Lung (tissue), 11 donors: ENCODE measurements at regions not wholly inside any gene's neighbourhood (a gene's known extent, or its start where the extent isn't known, plus 50 kb on each side); places are given as distances from the start of the nearest gene placed in this dataset.

Experiments used
- ATAC-seq: fragments of 200-7000 bp; cut with Tn5 transposase; one replicate; pipeline ENCODE4 v1.9.1; 2020; ENCODE audit warnings: moderate number of reproducible peaks; ENCODE audit not compliant: insufficient read depth, low FRiP score
- DNase-seq, 3 donors: peaks; one replicate each; pipeline ENCODE4 v3.0.0-alpha.2; 2013 to 2017
- H3K27ac ChIP-seq, 2 donors: one replicate each; pipeline ENCODE4 v1.5.1; 2013; ENCODE audit warnings: mild to moderate bottlenecking in 2 of 2, moderate library complexity in 2 of 2, control low read depth in 1 of 2, inconsistent platforms in 1 of 2, low read depth in 1 of 2, low read length in 1 of 2
- H3K27me3 ChIP-seq, 3 donors: one replicate each; pipeline ENCODE4 v1.5.1; 2013; ENCODE audit warnings: low read length in 2 of 3; ENCODE audit not compliant: control insufficient read depth in 3 of 3, insufficient read depth in 3 of 3
- H3K36me3 ChIP-seq, 4 donors: one replicate each; pipeline ENCODE4 v1.5.1; 2013; ENCODE audit warnings: low read length in 4 of 4, mild to moderate bottlenecking in 1 of 4, moderate library complexity in 1 of 4; ENCODE audit not compliant: control insufficient read depth in 4 of 4, insufficient read depth in 4 of 4
- H3K4me1 ChIP-seq, 5 donors: one replicate each; pipeline ENCODE4 v1.5.1; 2013; ENCODE audit warnings: low read length in 5 of 5, mild to moderate bottlenecking in 2 of 5, moderate library complexity in 1 of 5; ENCODE audit not compliant: control insufficient read depth in 5 of 5, insufficient read depth in 5 of 5
- H3K4me3 ChIP-seq: one replicate; pipeline ENCODE4 v1.5.1; 2013; ENCODE audit warnings: mild to moderate bottlenecking, control low read depth, moderate library complexity
- H3K9ac ChIP-seq, 2 donors: one replicate each; pipeline ENCODE4 v1.5.1; 2013; ENCODE audit warnings: low read length in 2 of 2, control low read depth in 1 of 2; ENCODE audit not compliant: insufficient read depth in 1 of 2
- H3K9me3 ChIP-seq, 4 donors: one replicate each; pipeline ENCODE4 v1.5.1; 2013; ENCODE audit warnings: low read length in 3 of 4, mild to moderate bottlenecking in 1 of 4, moderate library complexity in 1 of 4; ENCODE audit not compliant: control insufficient read depth in 4 of 4, insufficient read depth in 3 of 4
- WGBS, 2 donors: extraction: QIAGEN DNeasy Blood & Tissue Kit; methylation state at CpG; one replicate each; pipeline ENCODE4 v1.1.7; 2013; 5-methylcytosine and 5-hydroxymethylcytosine counted together
- TF ChIP-seq, protein P1 (sequence below): IDR thresholded peaks from 2 replicates; pipeline ENCODE4 v1.5.1; 2012; ENCODE audit warnings: mild to moderate bottlenecking; ENCODE audit errors: control extremely low read depth, extremely low read depth
- donor health status: control.
- donor health status: control.
- donor health status: Bipolar disorder and iron deficiency.
- donor health status: healthy.
- donor health status: DM: yes; HTN: yes; CAD: no.

DNA sequence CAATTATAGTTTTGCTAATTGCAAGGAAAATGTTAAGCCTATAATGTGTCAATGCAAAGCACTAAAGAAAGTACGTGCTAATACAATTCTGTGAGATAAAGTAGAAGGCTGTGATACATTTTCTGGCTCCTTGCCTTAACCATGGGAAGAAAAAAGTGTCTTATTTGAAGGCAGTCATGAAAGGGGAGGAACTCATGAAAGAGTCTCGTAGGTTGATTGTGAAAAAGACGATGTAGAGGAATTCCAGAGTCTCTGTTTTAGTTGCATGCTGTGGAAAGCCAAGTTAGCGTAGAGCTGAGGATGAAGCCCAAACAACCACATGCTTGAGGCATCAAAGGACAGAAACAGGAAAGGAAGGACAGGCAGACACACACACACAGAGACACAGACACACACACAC, 214.1 kb downstream of the MEIS1 start:
- H3K9ac ChIP-seq: no peak overlapping the region
- no peaks in the 10 kb centered on the region for H3K27me3 ChIP-seq
- DNase-seq (peak in 2 of 3 donors; percentile 40 to 57), ATAC-seq (no peak)
- H3K4me3 ChIP-seq: no peak overlapping the region
- H3K36me3 ChIP-seq: no peaks in the 10 kb centered on the region
- 60 to 73% methylated on average over 4 of the region's 4 CpGs for WGBS, 2 donors
- TF ChIP-seq, protein P1, sequence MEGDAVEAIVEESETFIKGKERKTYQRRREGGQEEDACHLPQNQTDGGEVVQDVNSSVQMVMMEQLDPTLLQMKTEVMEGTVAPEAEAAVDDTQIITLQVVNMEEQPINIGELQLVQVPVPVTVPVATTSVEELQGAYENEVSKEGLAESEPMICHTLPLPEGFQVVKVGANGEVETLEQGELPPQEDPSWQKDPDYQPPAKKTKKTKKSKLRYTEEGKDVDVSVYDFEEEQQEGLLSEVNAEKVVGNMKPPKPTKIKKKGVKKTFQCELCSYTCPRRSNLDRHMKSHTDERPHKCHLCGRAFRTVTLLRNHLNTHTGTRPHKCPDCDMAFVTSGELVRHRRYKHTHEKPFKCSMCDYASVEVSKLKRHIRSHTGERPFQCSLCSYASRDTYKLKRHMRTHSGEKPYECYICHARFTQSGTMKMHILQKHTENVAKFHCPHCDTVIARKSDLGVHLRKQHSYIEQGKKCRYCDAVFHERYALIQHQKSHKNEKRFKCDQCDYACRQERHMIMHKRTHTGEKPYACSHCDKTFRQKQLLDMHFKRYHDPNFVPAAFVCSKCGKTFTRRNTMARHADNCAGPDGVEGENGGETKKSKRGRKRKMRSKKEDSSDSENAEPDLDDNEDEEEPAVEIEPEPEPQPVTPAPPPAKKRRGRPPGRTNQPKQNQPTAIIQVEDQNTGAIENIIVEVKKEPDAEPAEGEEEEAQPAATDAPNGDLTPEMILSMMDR: no peak
- H3K9me3 ChIP-seq: no peaks in the 10 kb centered on the region
- H3K4me1 ChIP-seq: peaks cover 0 to 4% (median 0%) of the 10 kb centered on the region in 5 donors
- no peak overlapping the region for H3K27ac ChIP-seq

DNA sequence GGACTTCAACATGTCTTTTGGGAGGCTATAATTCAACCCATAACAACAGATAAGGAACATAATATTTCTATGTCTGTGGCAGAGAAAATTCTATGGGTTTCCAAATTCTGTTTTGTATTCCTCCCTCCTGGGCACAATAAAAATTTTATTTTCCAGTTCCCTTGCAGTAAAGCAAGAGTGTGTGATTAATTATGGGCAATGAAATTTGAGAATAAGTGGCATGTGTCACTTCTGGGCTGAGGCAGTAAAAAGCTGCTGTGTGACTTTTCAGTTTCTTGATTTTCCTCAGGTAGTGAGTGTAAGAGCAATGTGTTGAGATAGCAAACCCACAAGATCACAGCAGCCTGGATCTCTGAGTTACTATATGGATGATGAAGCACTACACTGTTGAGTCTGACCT, 216.4 kb downstream of the MEIS1 start:
- no peak overlapping the region for H3K9ac ChIP-seq
- H3K9me3 ChIP-seq: no peaks in the 10 kb centered on the region
- H3K4me3 ChIP-seq: no peak overlapping the region
- no peaks in the 10 kb centered on the region for H3K27me3 ChIP-seq
- TF ChIP-seq, protein P1: no peak
- no peaks in the 10 kb centered on the region for H3K36me3 ChIP-seq
- peaks cover 0 to 4% (median 0%) of the 10 kb centered on the region in 5 donors for H3K4me1 ChIP-seq
- DNase-seq (no peak), ATAC-seq (no peak)
- no peak overlapping the region for H3K27ac ChIP-seq

DNA sequence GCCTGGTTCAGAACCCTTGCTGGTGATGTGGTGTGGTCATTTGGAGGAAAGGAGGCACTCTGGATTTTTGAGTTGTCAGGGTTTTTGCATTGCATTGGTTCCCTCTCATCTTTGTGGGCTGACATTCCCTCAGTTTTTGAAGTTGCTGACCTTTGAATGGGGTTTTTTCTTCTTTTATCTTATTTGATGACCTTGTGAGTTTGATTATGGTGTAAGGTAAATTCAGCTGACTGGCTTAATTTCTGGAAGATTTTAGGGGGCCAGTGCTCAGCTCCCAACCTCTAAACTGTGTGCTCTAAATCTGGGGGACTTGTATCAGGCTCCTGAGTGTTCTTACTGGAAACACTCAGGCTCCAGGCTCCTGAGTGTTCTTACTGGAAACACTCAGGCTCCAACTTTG, 225.9 kb downstream of the MEIS1 start:
- no peak overlapping the region for H3K27ac ChIP-seq
- ATAC-seq (no peak), DNase-seq (no peak)
- no peaks in the 10 kb centered on the region for H3K36me3 ChIP-seq
- no peak overlapping the region for H3K4me3 ChIP-seq
- peaks cover 0 to 4% (median 2%) of the 10 kb centered on the region in 4 donors for H3K9me3 ChIP-seq
- TF ChIP-seq, protein P1: no peak
- no peak overlapping the region for H3K9ac ChIP-seq
- no peaks in the 10 kb centered on the region for H3K4me1 ChIP-seq
- H3K27me3 ChIP-seq: no peaks in the 10 kb centered on the region
